ENCODE measurements at regions not wholly inside any gene's neighbourhood (a gene's known extent, or its start where the extent isn't known, plus 50 kb on each side); places are given as distances from the start of the nearest gene placed in this dataset.

DNA sequence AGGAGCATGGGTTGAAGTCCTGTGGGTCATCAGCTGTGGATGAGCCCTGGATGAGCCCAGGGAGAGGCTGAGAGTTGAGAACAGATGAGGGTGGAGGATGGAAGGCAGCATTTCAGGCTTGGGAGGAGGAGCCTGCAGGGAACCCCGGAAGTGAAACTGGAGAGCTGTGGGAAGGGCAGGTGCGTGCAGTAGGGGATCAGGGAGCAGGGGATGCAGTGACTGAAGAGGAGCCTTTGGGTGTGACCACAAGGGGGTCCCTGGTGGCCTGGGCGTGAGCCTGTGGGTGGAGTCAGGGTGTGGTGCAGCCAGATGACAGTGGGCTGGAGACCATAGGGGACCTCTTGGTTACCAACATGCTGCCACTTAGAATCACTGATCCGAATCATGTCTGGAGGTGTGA, 115.5 kb downstream of the PAPOLA start:
- TF ChIP-seq, protein P1, sequence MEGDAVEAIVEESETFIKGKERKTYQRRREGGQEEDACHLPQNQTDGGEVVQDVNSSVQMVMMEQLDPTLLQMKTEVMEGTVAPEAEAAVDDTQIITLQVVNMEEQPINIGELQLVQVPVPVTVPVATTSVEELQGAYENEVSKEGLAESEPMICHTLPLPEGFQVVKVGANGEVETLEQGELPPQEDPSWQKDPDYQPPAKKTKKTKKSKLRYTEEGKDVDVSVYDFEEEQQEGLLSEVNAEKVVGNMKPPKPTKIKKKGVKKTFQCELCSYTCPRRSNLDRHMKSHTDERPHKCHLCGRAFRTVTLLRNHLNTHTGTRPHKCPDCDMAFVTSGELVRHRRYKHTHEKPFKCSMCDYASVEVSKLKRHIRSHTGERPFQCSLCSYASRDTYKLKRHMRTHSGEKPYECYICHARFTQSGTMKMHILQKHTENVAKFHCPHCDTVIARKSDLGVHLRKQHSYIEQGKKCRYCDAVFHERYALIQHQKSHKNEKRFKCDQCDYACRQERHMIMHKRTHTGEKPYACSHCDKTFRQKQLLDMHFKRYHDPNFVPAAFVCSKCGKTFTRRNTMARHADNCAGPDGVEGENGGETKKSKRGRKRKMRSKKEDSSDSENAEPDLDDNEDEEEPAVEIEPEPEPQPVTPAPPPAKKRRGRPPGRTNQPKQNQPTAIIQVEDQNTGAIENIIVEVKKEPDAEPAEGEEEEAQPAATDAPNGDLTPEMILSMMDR (IDR thresholded peaks at IDR 0.05; ENCODE audit: low read depth, low read length, missing control alignments) = no peak
- no peak for DNase-seq (ENCODE audit: low read depth)
- H3K4me3 ChIP-seq (ENCODE audit: low read depth, low read length) = no peak overlapping the region

DNA sequence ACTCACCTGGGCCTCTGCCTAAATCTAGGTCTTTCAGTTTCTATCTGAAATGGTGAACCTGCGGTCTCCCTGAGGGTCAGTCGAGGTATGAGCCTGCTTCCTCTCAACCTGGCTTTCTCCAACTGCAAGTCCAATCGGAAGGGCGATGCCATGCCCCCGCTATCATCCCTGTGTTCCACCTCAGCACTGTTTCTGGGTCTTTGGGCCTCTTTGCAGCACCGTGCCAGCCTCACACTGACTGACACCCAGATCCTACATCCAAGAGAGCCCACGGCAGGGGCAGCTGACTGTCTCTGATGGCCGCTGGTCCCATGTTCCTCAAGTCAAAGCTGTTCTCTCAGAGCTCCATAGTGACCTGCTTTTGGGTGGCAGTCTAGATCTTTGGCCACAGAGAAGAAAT, 120.7 kb downstream of the PAPOLA start:
- no peak overlapping the region for H3K4me3 ChIP-seq (ENCODE audit: low read depth, low read length)
- no peak for DNase-seq (ENCODE audit: low read depth)
- TF ChIP-seq, protein P1 (IDR thresholded peaks at IDR 0.05; ENCODE audit: low read depth, low read length, missing control alignments) = no peak

DNA sequence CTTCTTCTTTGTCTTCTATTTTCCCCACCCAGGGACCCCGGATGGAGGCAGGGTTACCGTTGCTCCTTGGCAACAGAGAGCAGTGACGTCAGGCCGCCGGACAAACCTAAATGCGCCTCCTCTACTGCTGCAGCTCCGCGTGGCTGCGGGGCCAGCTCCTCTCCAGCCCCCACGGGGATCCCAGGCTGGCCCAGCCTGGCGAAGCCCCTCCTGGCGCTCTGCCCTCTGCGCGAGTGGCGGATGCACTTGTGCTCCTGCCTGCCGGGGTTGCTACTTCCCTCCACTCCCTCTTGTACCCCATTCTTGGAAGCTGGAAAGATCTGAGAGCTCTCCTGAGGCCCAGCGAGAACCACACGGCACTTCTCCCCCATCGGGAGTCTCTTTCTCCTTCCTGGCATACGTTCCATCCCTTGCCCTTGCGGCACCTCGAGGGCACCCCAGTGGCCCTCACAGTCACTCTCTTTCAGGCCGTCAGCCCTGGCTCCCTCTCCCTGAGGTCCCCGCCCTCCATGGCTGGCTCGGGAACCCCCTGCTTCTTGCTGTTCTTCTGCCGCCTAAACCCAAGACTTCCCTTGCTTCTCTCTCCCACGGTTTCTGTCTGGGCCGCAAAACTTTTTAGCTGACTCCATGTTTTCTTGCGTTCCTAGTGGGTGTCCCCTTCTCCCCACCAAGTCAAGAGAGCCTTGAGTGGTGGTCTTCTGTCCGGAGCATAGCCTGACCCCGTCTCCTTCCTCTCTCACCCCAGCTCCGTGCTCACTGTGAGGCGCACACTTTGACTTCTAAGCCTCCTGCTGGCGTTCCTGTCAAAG, 121.7 kb downstream of the PAPOLA start:
- TF ChIP-seq, protein P1 (IDR thresholded peaks at IDR 0.05; ENCODE audit: low read depth, low read length, missing control alignments) = no peak
- no peak for DNase-seq (ENCODE audit: low read depth)
- H3K4me3 ChIP-seq (ENCODE audit: low read depth, low read length) = no peak overlapping the region

GRCh38 chr14:96624661-96625425, 122.7 kb downstream of the PAPOLA start:
- no peak overlapping the region for H3K4me3 ChIP-seq (ENCODE audit: low read depth, low read length)
- TF ChIP-seq, protein P1 (IDR thresholded peaks at IDR 0.05; ENCODE audit: low read depth, low read length, missing control alignments) = no peak
- no peak for DNase-seq (ENCODE audit: low read depth)

GRCh38 chr14:96625426-96625985, 123.3 kb downstream of the PAPOLA start:
- H3K4me3 ChIP-seq (ENCODE audit: low read depth, low read length) = no peak overlapping the region
- TF ChIP-seq, protein P1 (IDR thresholded peaks at IDR 0.05; ENCODE audit: low read depth, low read length, missing control alignments) = no peak
- DNase-seq (ENCODE audit: low read depth) = no peak

DNA sequence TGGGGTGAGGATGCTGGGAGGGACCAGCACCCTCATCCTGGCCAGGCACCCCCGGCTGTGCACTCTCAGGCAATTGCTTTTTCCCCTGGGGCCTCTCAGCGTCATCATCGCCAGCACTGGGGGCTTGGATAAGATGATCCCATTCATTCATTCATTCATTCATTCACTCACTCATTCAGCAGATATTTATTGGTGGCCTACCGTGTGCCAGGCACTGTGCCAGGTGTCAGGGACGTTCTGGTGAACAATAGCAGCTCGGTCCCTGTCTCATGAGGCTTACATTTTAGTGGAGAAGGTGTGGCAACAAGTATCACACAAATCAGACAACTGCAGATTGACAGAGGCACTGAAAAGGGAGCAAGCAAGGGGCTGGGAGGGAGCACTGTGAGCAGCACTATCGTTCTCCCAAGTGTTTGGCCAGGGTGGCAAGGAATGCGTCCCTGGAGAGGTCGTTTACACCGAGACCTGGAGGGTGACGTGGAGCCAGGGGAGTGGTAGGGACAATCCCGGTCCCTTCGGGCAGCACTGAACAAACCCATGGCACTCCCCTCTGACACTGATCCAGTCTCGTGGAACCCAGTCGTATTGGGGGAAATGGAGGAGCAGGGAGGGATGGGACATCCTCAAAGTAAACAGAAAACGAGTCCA, 124.1 kb downstream of the PAPOLA start:
- TF ChIP-seq, protein P1 (IDR thresholded peaks at IDR 0.05; ENCODE audit: low read depth, low read length, missing control alignments) = no peak
- no peak overlapping the region for H3K4me3 ChIP-seq (ENCODE audit: low read depth, low read length)
- DNase-seq (ENCODE audit: low read depth) = no peak
